22Rv1 (cell line): ENCODE measurements at regions not wholly inside any gene's neighbourhood (a gene's known extent, or its start where the extent isn't known, plus 50 kb on each side); places are given as distances from the start of the nearest gene placed in this dataset.

Experiments
- H3K27ac ChIP-seq: fragments of 450-650 bp; 2 replicates; pipeline ENCODE4 v1.5.1; 2017
- CTCF ChIP-seq: fragments of 450-650 bp; IDR thresholded peaks from 2 replicates; pipeline ENCODE4 v1.5.1; 2017; ENCODE audit warnings: mild to moderate bottlenecking
- ZFX ChIP-seq: fragments of 450-650 bp; IDR thresholded peaks from 2 replicates; pipeline ENCODE4 v1.6.1; 2017; ENCODE audit warnings: antibody characterized with exemption, borderline replicate concordance

- no peak for TF ChIP-seq CTCF
- TF ChIP-seq ZFX, result no peak
- H3K27ac ChIP-seq, result no peak overlapping the region
Observed at GRCh38 chr2:106705877-106706276, 180.1 kb downstream of the ST6GAL2 start.

- H3K27ac ChIP-seq, result no peak overlapping the region
- TF ChIP-seq CTCF, result no peak
- TF ChIP-seq ZFX, result no peak
Observed at GRCh38 chr2:106706283-106706682, 179.7 kb downstream of the ST6GAL2 start.

- no peak overlapping the region for H3K27ac ChIP-seq
- TF ChIP-seq ZFX, result no peak
Observed at GRCh38 chr2:106708209-106708608, 177.8 kb downstream of the ST6GAL2 start.

GRCh38 chr2:106709229-106709628 lies 176.7 kb downstream of the ST6GAL2 start:
- no peak overlapping the region for H3K27ac ChIP-seq
- TF ChIP-seq CTCF (no peak), ZFX (no peak)

GRCh38 chr2:106719222-106719621 lies 166.7 kb downstream of the ST6GAL2 start:
- H3K27ac ChIP-seq, result no peak overlapping the region
- TF ChIP-seq ZFX (no peak), CTCF (no peak)

GRCh38 chr2:106720026-106720425 lies 165.9 kb downstream of the ST6GAL2 start:
- no peak overlapping the region for H3K27ac ChIP-seq
- TF ChIP-seq ZFX (no peak), CTCF (no peak)

- no peak overlapping the region for H3K27ac ChIP-seq
- no peak for TF ChIP-seq ZFX
Observed at GRCh38 chr2:106724301-106724794, 161.6 kb downstream of the ST6GAL2 start.

GRCh38 chr2:106734165-106734564 lies 151.8 kb downstream of the ST6GAL2 start:
- TF ChIP-seq CTCF (no peak), ZFX (no peak)

GRCh38 chr2:106735807-106736206 lies 150.2 kb downstream of the ST6GAL2 start:
- no peak overlapping the region for H3K27ac ChIP-seq
- TF ChIP-seq CTCF (no peak), ZFX (no peak)

More at GRCh38 chr2:106734165-106734564, 151.8 kb downstream of the ST6GAL2 start:
- H3K27ac ChIP-seq, result no peak overlapping the region
